ENCODE measurements at regions not wholly inside any gene's neighbourhood (a gene's known extent, or its start where the extent isn't known, plus 50 kb on each side); places are given as distances from the start of the nearest gene placed in this dataset.

- TF ChIP-seq EZH2 (IDR thresholded peaks at IDR 0.05; ENCODE audit: low read length, unreplicated experiment) (no peak), CTCF (conservative IDR thresholded peaks at IDR 0.05; ENCODE audit: low read depth, low read length) (no peak)
These were observed 331.1 kb downstream of the FSIP2 start for GRCh38 chr2:186069676-186070075.

Measured in PC-3 (cell line).